GM10248 (cell line): ENCODE measurements at regions not wholly inside any gene's neighbourhood (a gene's known extent, or its start where the extent isn't known, plus 50 kb on each side); places are given as distances from the start of the nearest gene placed in this dataset.

ENCODE experiments used
- CTCF ChIA-PET: fragments of 300-600 bp; sonication (Branson Sonifier 250); formaldehyde crosslinking; extraction: SDS; loops from one replicate; lab custom pipeline; 2021; ENCODE audit warnings: antibody characterized with exemption; lab: Yijun Ruan, JAX
- POLR2A ChIA-PET: fragments of 350-650 bp; sonication (Branson Sonifier 250); formaldehyde crosslinking; extraction: SDS; loops from one replicate; lab custom pipeline; 2020; ENCODE audit warnings: antibody characterized with exemption; lab: Yijun Ruan, JAX
- DNase-seq: peaks from one replicate; pipeline ENCODE4 v3.0.0; 2012; ENCODE audit errors: extremely low spot score
- CTCF ChIP-seq: IDR thresholded peaks from 2 replicates; pipeline ENCODE4 v1.5.1; 2012; ENCODE audit warnings: mild to moderate bottlenecking, low read depth; ENCODE audit errors: extremely low read depth, missing control alignments, control extremely low read depth

DNA sequence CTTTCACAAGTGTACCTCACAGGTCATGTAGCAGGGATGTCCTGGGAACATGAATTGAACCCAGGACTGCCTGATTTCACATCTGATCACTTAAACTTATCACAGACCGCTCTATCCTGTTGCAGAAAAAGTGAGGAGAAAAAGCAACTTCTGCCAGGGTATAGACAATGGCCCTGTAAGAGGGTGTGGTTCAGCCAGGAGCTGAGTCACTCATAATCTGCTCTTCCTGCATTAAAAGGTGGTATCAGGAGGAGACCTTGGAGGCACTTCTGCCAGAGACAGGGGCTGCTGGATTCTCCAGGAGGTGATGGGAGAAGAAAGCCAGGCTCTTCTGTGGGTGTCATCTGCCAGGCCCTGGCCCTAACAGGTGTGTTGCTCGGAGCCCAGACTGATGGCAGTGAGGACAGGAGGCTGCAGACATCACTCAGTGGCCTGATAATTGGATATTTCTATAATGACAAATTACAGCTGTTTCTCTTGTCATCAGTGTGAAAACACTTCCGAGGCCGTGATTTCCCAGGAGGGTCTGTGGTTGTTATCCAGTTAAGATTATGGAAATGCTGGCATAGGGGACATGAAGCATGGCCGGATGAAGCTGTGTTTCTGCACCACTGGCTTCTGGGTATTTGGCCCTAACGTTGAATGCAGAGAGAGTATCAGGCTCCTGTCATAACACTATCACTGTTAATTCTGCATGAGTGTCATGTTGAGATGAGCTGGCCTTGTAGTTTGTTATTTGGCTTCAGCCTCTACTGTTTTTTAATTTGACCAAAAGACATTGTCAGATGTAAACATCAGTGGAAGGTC is 125.1 kb upstream of the ZBED5 start:
- DNase-seq, result no peak
- ChIA-PET CTCF (interaction anchor here (1.4 to 2.0 kb wide), 4 partner anchors 18 to 46 kb away, joined by 3 to 4 read pairs (median 4); no protein-coding TSS in a partner anchor), POLR2A (no interaction called here)
- TF ChIP-seq CTCF, result no peak

GRCh38 chr11:10979529-10979928 is 121.7 kb upstream of the ZBED5 start:
- TF ChIP-seq CTCF, result no peak
- no peak for DNase-seq
- ChIA-PET CTCF (no interaction called here), POLR2A (no interaction called here)

- DNase-seq, result no peak
- POLR2A ChIA-PET, result no interaction called here
- CTCF ChIA-PET, result interaction anchor here (1.0 kb wide), 1 partner anchor 25 kb away, joined by 3 read pairs; no protein-coding TSS in a partner anchor
Observed at GRCh38 chr11:10978198-10978597, 120.3 kb upstream of the ZBED5 start.

DNA sequence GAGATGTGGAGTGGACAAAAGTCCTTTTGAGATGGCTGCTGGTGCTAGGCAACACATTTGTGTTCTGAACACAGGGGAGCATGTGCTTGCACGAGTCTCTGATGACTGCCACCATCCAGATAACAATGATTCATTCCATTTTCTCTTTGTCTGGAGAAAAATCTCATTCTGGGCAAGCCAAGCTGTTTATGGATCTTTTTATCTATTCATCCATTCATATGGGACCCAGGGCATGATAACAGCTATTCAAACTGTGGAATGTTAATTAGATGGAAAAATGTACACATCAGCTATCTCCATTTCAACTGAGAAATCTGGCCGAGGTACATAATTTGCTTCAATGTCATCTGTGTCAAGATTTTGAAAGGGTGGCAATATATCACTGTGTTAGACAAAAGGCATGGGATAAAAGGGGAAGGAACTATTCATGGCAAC is 117.5 kb upstream of the ZBED5 start:
- POLR2A ChIA-PET, result no interaction called here
- DNase-seq, result no peak
- TF ChIP-seq CTCF, result no peak
- CTCF ChIA-PET, result interaction anchor here (1.1 to 1.4 kb wide), 2 partner anchors 11 to 45 kb away, joined by 3 to 6 read pairs; no protein-coding TSS in a partner anchor

More at GRCh38 chr11:10978198-10978597, 120.3 kb upstream of the ZBED5 start:
- no peak for TF ChIP-seq CTCF

GRCh38 chr11:10973416-10973815 is 115.6 kb upstream of the ZBED5 start:
- TF ChIP-seq CTCF, result no peak
- no peak for DNase-seq
- CTCF ChIA-PET, result no interaction called here
- POLR2A ChIA-PET, result no interaction called here

DNA sequence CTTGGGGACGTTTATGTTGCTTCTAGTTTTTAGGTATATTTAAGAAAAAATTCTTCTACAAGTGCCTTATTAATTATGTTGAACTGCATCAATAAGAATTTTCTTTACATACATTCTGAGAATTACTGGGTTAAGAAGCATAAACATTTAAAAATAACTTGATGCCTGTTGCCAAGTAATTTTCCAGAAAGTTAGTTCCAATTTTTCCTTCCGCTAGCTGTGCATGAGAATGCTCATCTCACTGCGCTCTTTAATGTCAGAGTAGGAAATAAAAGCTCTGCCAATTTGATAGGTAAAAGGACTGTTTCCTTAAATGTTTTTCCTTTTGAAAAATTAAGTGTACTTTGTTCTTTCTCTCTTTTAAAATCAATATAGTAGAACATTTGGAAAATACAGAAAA is 113.1 kb upstream of the ZBED5 start:
- ChIA-PET POLR2A (no interaction called here), CTCF (interaction anchor here (1.3 kb wide), 1 partner anchor 178 kb away, joined by 3 read pairs; no protein-coding TSS in a partner anchor)
- DNase-seq, result no peak
- no peak for TF ChIP-seq CTCF
